Neural progenitor cell (in vitro differentiated cells): ENCODE measurements at regions not wholly inside any gene's neighbourhood (a gene's known extent, or its start where the extent isn't known, plus 50 kb on each side); places are given as distances from the start of the nearest gene placed in this dataset.

Experiments
- DNase-seq: peaks from one replicate; pipeline ENCODE4 v3.0.0-alpha.2; 2016; ENCODE audit warnings: low spot score
- H2AFZ ChIP-seq: fragments of 200-600 bp; sonication (generic); replicated peaks from 2 replicates; pipeline ENCODE4 v1.6.1; 2016; ENCODE audit warnings: antibody characterized with exemption
- H3F3A ChIP-seq: fragments of 200-600 bp; sonication (generic); 2 replicates; pipeline ENCODE4 v1.6.1; 2016; ENCODE audit warnings: antibody characterized with exemption, low read depth
- H3K27ac ChIP-seq: fragments of 200-600 bp; sonication (generic); 2 replicates; pipeline ENCODE4 v1.5.1; 2016; ENCODE audit warnings: mild to moderate bottlenecking
- H3K27me3 ChIP-seq: fragments of 200-600 bp; sonication (generic); 2 replicates; pipeline ENCODE4 v1.6.1; 2016; ENCODE audit warnings: mild to moderate bottlenecking, moderate library complexity
- H3K36me3 ChIP-seq: fragments of 200-600 bp; sonication (generic); 2 replicates; pipeline ENCODE4 v1.5.1; 2016
- H3K4me1 ChIP-seq: fragments of 200-600 bp; sonication (generic); 2 replicates; pipeline ENCODE4 v1.6.1; 2016; ENCODE audit warnings: mixed run types
- H3K4me2 ChIP-seq: fragments of 200-600 bp; sonication (generic); 2 replicates; pipeline ENCODE4 v1.6.1; 2016
- H3K4me3 ChIP-seq: fragments of 200-600 bp; sonication (generic); 2 replicates; pipeline ENCODE4 v1.5.1; 2016
- H3K79me2 ChIP-seq: fragments of 200-600 bp; sonication (generic); 2 replicates; pipeline ENCODE4 v1.6.1; 2016; ENCODE audit warnings: low read depth
- H3K9ac ChIP-seq: fragments of 200-600 bp; sonication (generic); 2 replicates; pipeline ENCODE4 v1.6.1; 2016
- H3K9me3 ChIP-seq: fragments of 200-600 bp; sonication (generic); 2 replicates; pipeline ENCODE4 v1.5.1; 2016; ENCODE audit warnings: low read depth
- H4K20me1 ChIP-seq: fragments of 200-600 bp; sonication (generic); 2 replicates; pipeline ENCODE4 v1.6.1; 2016; ENCODE audit warnings: low read depth
- H3K27ac Mint-ChIP-seq: 3 replicates; pipeline ENCODE4 v1.8.0; 2021; ENCODE audit warnings: mixed read lengths
- H3K27me3 Mint-ChIP-seq: 2 replicates; pipeline ENCODE4 v1.8.0; 2022; ENCODE audit warnings: low read depth, mild to moderate bottlenecking, inconsistent platforms, moderate library complexity, mixed read lengths; ENCODE audit not compliant: insufficient read depth
- H3K36me3 Mint-ChIP-seq: 3 replicates; pipeline ENCODE4 v1.8.0; 2021; ENCODE audit warnings: mixed read lengths
- H3K4me1 Mint-ChIP-seq: 3 replicates; pipeline ENCODE4 v1.8.0; 2021; ENCODE audit warnings: mixed read lengths
- H3K4me3 Mint-ChIP-seq: 3 replicates; pipeline ENCODE4 v1.8.0; 2021; ENCODE audit warnings: mild to moderate bottlenecking, moderate library complexity, mixed read lengths
- H3K9me3 Mint-ChIP-seq: 3 replicates; pipeline ENCODE4 v1.8.0; 2020; ENCODE audit warnings: mixed read lengths
- CTCF ChIP-seq: fragments of 200-600 bp; sonication (generic); IDR thresholded peaks from 2 replicates; pipeline ENCODE4 v1.5.1; 2017; ENCODE audit warnings: antibody characterized with exemption, mild to moderate bottlenecking
- EZH2 ChIP-seq: fragments of 200-600 bp; sonication (generic); IDR thresholded peaks from 2 replicates; pipeline ENCODE4 v1.6.1; 2017; ENCODE audit warnings: antibody characterized with exemption, mild to moderate bottlenecking, moderate library complexity
- EZH2phosphoT487 ChIP-seq: fragments of 200-600 bp; sonication (generic); IDR thresholded peaks from 2 replicates; pipeline ENCODE4 v1.6.1; 2017; ENCODE audit warnings: antibody characterized with exemption

- H3K36me3 ChIP-seq = no peaks in the 10 kb centered on the region
- no peaks in the 10 kb centered on the region for H3K9me3 ChIP-seq
- Mint-ChIP-seq H3K27ac (no peak overlapping the region), H3K4me3 (no peak overlapping the region), H3K27me3 (peaks cover 2% of the 10 kb centered on the region), H3K36me3 (peaks cover 37% of the 10 kb centered on the region), H3K4me1 (no peaks in the 10 kb centered on the region), H3K9me3 (peaks cover 48% of the 10 kb centered on the region)
- no peak overlapping the region for H3K4me2 ChIP-seq
- H4K20me1 ChIP-seq = peaks cover 13% of the 10 kb centered on the region
- no peak overlapping the region for H3K27ac ChIP-seq
- H3K9ac ChIP-seq = no peak overlapping the region
- H3F3A ChIP-seq = peaks cover 3% of the 10 kb centered on the region
- no peaks in the 10 kb centered on the region for H3K27me3 ChIP-seq
- H2AFZ ChIP-seq = no peak overlapping the region
- TF ChIP-seq EZH2phosphoT487 (no peak), CTCF (no peak), EZH2 (no peak)
- H3K79me2 ChIP-seq = peaks cover 21% of the 10 kb centered on the region
- no peak for DNase-seq
- H3K4me3 ChIP-seq = no peak overlapping the region
- no peaks in the 10 kb centered on the region for H3K4me1 ChIP-seq
Observed at GRCh38 chrX:115889121-115889890, 281.2 kb upstream of the AGTR2 start.

GRCh38 chrX:115892056-115892708, 278.4 kb upstream of the AGTR2 start:
- no peak for DNase-seq
- no peak overlapping the region for H3K4me3 Mint-ChIP-seq
- peaks cover 3% of the 10 kb centered on the region for H3K27me3 Mint-ChIP-seq
- no peak overlapping the region for H3K4me2 ChIP-seq
- H3K27ac ChIP-seq = no peak overlapping the region
- peaks cover 65% of the 10 kb centered on the region for H3K9me3 Mint-ChIP-seq
- H2AFZ ChIP-seq = no peak overlapping the region
- no peaks in the 10 kb centered on the region for H3K36me3 ChIP-seq
- no peaks in the 10 kb centered on the region for H3K9me3 ChIP-seq
- H3K4me1 ChIP-seq = no peaks in the 10 kb centered on the region
- peaks cover 43% of the 10 kb centered on the region for H3K36me3 Mint-ChIP-seq
- no peak overlapping the region for H3K4me3 ChIP-seq
- H3K79me2 ChIP-seq = peaks cover 21% of the 10 kb centered on the region
- H4K20me1 ChIP-seq = peaks cover 30% of the 10 kb centered on the region
- no peaks in the 10 kb centered on the region for H3K4me1 Mint-ChIP-seq
- H3K9ac ChIP-seq = no peak overlapping the region
- TF ChIP-seq EZH2phosphoT487 (no peak), EZH2 (no peak), CTCF (no peak)
- no peak overlapping the region for H3K27ac Mint-ChIP-seq
- no peaks in the 10 kb centered on the region for H3K27me3 ChIP-seq
- H3F3A ChIP-seq = peaks cover 3% of the 10 kb centered on the region

- Histone ChIP-seq H3K27me3 (no peaks in the 10 kb centered on the region), H3K9ac (no peak overlapping the region), H4K20me1 (peaks cover 30% of the 10 kb centered on the region), H3K36me3 (no peaks in the 10 kb centered on the region), H3K27ac (no peak overlapping the region), H2AFZ (no peak overlapping the region), H3K9me3 (no peaks in the 10 kb centered on the region), H3K79me2 (peaks cover 19% of the 10 kb centered on the region), H3K4me3 (no peak overlapping the region), H3F3A (peaks cover 3% of the 10 kb centered on the region), H3K4me1 (no peaks in the 10 kb centered on the region), H3K4me2 (no peak overlapping the region)
- H3K27me3 Mint-ChIP-seq = peaks cover 3% of the 10 kb centered on the region
- no peak overlapping the region for H3K4me3 Mint-ChIP-seq
- H3K27ac Mint-ChIP-seq = no peak overlapping the region
- no peaks in the 10 kb centered on the region for H3K4me1 Mint-ChIP-seq
- H3K36me3 Mint-ChIP-seq = peaks cover 50% of the 10 kb centered on the region
- peaks cover 71% of the 10 kb centered on the region for H3K9me3 Mint-ChIP-seq
- peak; percentile 62 for DNase-seq
- TF ChIP-seq EZH2 (no peak), CTCF (peak; percentile 51)
Observed at GRCh38 chrX:115892787-115893671, 277.5 kb upstream of the AGTR2 start.
